HCT116 (cell line): ENCODE measurements at regions not wholly inside any gene's neighbourhood (a gene's known extent, or its start where the extent isn't known, plus 50 kb on each side); places are given as distances from the start of the nearest gene placed in this dataset.
A peak's percentile ranks its signal among the peaks of the same experiment; 100 is the strongest.
"Not testable (repeated sequence)": the region's sequence is repeated elsewhere in the genome, so short reads cannot be mapped to it uniquely, and the experiment has no call there.

Experiments used
- ATAC-seq: fragments of 200-7000 bp; cut with Tn5 transposase; 2 replicates; pipeline ENCODE4 v1.9.1; 2020; ENCODE audit warnings: mild to moderate bottlenecking, moderate library complexity
- BruUV-seq: library from RNA; stranded (reverse); fragments of 400-500 nt; replicated peaks from 2 replicates; lab custom pipeline; 2021; lab: Mats Ljungman, UMichigan
- CTCF ChIA-PET: fragments of 300-600 bp; sonication (Branson Sonifier 250); formaldehyde crosslinking; loops from one replicate; lab custom pipeline; 2021; ENCODE audit warnings: antibody characterized with exemption; lab: Charles Lee
- POLR2A ChIA-PET: fragments of 300-600, 350-600 bp; sonication (Branson Sonifier 250); formaldehyde crosslinking; loops from one replicate; lab custom pipeline; 2021; ENCODE audit warnings: antibody characterized with exemption; lab: Charles Lee
- RAD21 ChIA-PET, 2 experiments: fragments of 300-600 bp; sonication (Branson Sonifier 250); formaldehyde crosslinking; loops; one replicate each; lab custom pipeline; 2023; ENCODE audit warnings: low total read pairs in 2 of 2; ENCODE audit not compliant: uncharacterized antibody in 2 of 2, unreplicated experiment in 2 of 2, low non-redundant PET in 1 of 2; lab: Charles Lee
- DNase-seq: peaks from one replicate; pipeline ENCODE4 v3.0.0-alpha.2; 2010; ENCODE audit warnings: low read depth, low spot score
- H2AFZ ChIP-seq: fragments of 200-600 bp; shearing (Covaris generic), sonication (generic); 2 replicates; pipeline ENCODE4 v1.6.1; 2017; ENCODE audit warnings: low read depth, mixed run types, mixed read lengths, antibody characterized with exemption, low read length; ENCODE audit not compliant: poor library complexity, severe bottlenecking
- H3K27ac ChIP-seq: 2 replicates; pipeline ENCODE4 v1.5.1; 2012; ENCODE audit warnings: low read depth, low read length
- H3K27me3 ChIP-seq: fragments of 200-600 bp; sonication (generic); 2 replicates; pipeline ENCODE4 v1.6.1; 2016; ENCODE audit warnings: mixed run types, low read length, mixed read lengths; ENCODE audit not compliant: insufficient read depth
- H3K36me3 ChIP-seq, 2 experiments: fragments of 200-500 bp in 1 of 2; fragments of 200-600 bp in 1 of 2; sonication (Bioruptor generic) in 1 of 2; sonication (generic) in 1 of 2; 2 replicates each; pipeline versions ENCODE4 v1.5.1 to v1.6.1; 2014 to 2016; ENCODE audit warnings: low read length in 2 of 2, inconsistent platforms in 1 of 2, mixed read lengths in 1 of 2, mixed run types in 1 of 2; ENCODE audit not compliant: insufficient read depth in 2 of 2, control insufficient read depth in 1 of 2
- H3K4me1 ChIP-seq, 2 experiments: fragments of 200-600 bp in 1 of 2; sonication (generic) in 1 of 2; 2 replicates each; pipeline versions ENCODE4 v1.5.1 to v1.6.1; 2012 to 2017; ENCODE audit warnings: low read length in 2 of 2, inconsistent platforms in 1 of 2, mild to moderate bottlenecking in 1 of 2, mixed read lengths in 1 of 2, mixed run types in 1 of 2, moderate library complexity in 1 of 2; ENCODE audit not compliant: insufficient read depth in 2 of 2, control insufficient read depth in 1 of 2
- H3K4me2 ChIP-seq: fragments of 200-600 bp; sonication (generic); 2 replicates; pipeline ENCODE4 v1.6.1; 2017; ENCODE audit warnings: mixed run types, low read length, mixed read lengths
- H3K4me3 ChIP-seq, 2 experiments: fragments of 200-600 bp in 1 of 2; sonication (generic) in 1 of 2; replicated peaks in 1 of 2; 2 replicates each; pipeline ENCODE4 v1.5.1; 2011 to 2016; ENCODE audit warnings: low read length in 2 of 2, control low read depth in 1 of 2, low read depth in 1 of 2, mild to moderate bottlenecking in 1 of 2, mixed read lengths in 1 of 2, mixed run types in 1 of 2
- H3K79me2 ChIP-seq: fragments of 200-600 bp; sonication (generic); 2 replicates; pipeline ENCODE4 v1.6.1; 2017; ENCODE audit warnings: mild to moderate bottlenecking, mixed run types, low read length, moderate library complexity, mixed read lengths; ENCODE audit not compliant: insufficient read depth
- H3K9ac ChIP-seq: fragments of 200-600 bp; sonication (generic); 2 replicates; pipeline ENCODE4 v1.6.1; 2016; ENCODE audit warnings: low read length, mixed read lengths
- H3K9me2 ChIP-seq: fragments of 200-600 bp; sonication (generic), shearing (Covaris generic); 2 replicates; pipeline ENCODE4 v1.6.1; 2017; ENCODE audit warnings: mixed run types, mild to moderate bottlenecking, moderate library complexity; ENCODE audit not compliant: insufficient read depth
- H3K9me3 ChIP-seq, 2 experiments: fragments of 200-500 bp in 1 of 2; fragments of 200-600 bp in 1 of 2; sonication (Bioruptor generic) in 1 of 2; sonication (generic) in 1 of 2; 2 replicates each; pipeline ENCODE4 v1.6.1; 2014 to 2017; ENCODE audit warnings: low read length in 2 of 2, mixed read lengths in 2 of 2, inconsistent platforms in 1 of 2, low read depth in 1 of 2, mild to moderate bottlenecking in 1 of 2, mixed run types in 1 of 2, moderate library complexity in 1 of 2; ENCODE audit not compliant: control insufficient read depth in 1 of 2, insufficient read depth in 1 of 2
- H4K20me1 ChIP-seq: fragments of 200-600 bp; sonication (generic), shearing (Covaris generic); 2 replicates; pipeline ENCODE4 v1.6.1; 2017; ENCODE audit warnings: mixed run types, mild to moderate bottlenecking, moderate library complexity; ENCODE audit not compliant: insufficient read depth
- CBX3 ChIP-seq: IDR thresholded peaks from 2 replicates; pipeline ENCODE4 v1.6.1; 2012; ENCODE audit warnings: low read depth
- EGR1 ChIP-seq: IDR thresholded peaks from 2 replicates; pipeline ENCODE4 v1.6.1; 2012; ENCODE audit warnings: low read depth
- FOSL1 ChIP-seq: IDR thresholded peaks from 2 replicates; pipeline ENCODE4 v1.6.1; 2012; ENCODE audit warnings: low read depth
- POLR2AphosphoS5 ChIP-seq: IDR thresholded peaks from 2 replicates; pipeline ENCODE4 v1.6.1; 2011; ENCODE audit warnings: mild to moderate bottlenecking, low read depth, low read length, moderate library complexity
- ZNF274 ChIP-seq: fragments of 200-500 bp; sonication (Bioruptor generic); IDR thresholded peaks from 2 replicates; pipeline ENCODE4 v1.6.1; 2014; ENCODE audit warnings: mild to moderate bottlenecking, low read depth, low read length, inconsistent platforms
- intact Hi-C: fragments of 100-400 bp; cut with micrococcal nuclease; formaldehyde crosslinking; loops from 2 replicates; pipeline ENCODE4 v1.10.0; 2022

DNA sequence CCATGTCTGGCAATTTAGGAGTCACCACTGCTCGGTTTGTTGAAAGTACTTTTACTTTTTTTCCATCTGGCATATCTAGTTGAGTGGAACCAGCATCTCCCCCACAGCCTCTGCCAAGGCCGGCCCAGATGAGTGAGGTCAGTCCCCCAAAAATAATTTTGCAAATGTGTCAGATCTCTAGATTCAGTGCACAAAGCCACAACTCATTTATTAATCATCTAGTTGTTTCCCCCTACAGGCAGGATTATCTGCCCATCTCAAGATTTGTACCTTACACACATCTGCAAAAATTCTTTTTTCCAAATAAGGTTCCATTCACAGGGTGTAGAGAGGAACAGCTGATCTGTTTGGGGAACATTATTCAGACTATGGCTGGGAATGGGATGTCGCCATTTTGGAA, 174.0 kb upstream of the MXRA5 start:
- CTCF ChIA-PET, result no interaction called here
- no peaks in the 10 kb centered on the region for H3K9me2 ChIP-seq
- no peaks in the 10 kb centered on the region for H4K20me1 ChIP-seq
- TF ChIP-seq ZNF274, result no peak
- TF ChIP-seq CBX3, result no peak
- TF ChIP-seq POLR2AphosphoS5, result no peak
- TF ChIP-seq EGR1, result no peak
- no peak for TF ChIP-seq FOSL1
- TF ChIP-seq, all 23 proteins: peak for 0
- Histone ChIP-seq H3K4me3 (no peak overlapping the region), H3K27ac (no peak overlapping the region), H2AFZ (no peak overlapping the region), H3K9me3 (no peaks in the 10 kb centered on the region), H3K9ac (no peak overlapping the region), H3K27me3 (no peaks in the 10 kb centered on the region), H3K36me3 (no peaks in the 10 kb centered on the region), H3K79me2 (no peaks in the 10 kb centered on the region), H3K4me1 (peaks cover 3 to 12% of the 10 kb centered on the region in 2 experiments; a peak in 2 of 4 replicates), H3K4me2 (no peak overlapping the region)
- ATAC-seq (no peak), DNase-seq (no peak)
- no TSS peak for BruUV-seq
- POLR2A ChIA-PET, result no interaction called here
- intact Hi-C loops, result no loop called here
- RAD21 ChIA-PET, result no interaction called here

DNA sequence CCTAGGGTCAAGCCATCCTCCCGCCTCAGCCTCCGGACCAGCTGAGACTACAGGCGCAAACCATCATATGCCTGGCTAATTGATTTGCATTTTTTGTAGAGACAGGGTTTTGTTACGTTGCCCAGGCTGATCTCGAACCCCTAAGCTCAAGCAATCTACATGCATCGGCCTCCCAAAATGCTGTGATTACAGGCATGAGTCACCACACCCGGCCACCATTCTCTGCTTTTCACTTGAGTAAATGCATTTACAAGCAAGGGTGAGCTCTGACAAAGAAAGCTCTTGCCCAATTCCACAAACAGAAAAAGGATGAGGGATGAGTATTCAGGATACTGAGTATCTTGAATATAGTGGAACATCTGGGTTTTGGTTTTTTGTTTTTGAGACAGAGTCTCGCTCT, 172.9 kb upstream of the MXRA5 start:
- DNase-seq, CTCF ChIA-PET, intact Hi-C loops, H3K27me3 ChIP-seq, H3K9me2 ChIP-seq, H2AFZ ChIP-seq, H3K9me3 ChIP-seq, H3K79me2 ChIP-seq, BruUV-seq, H3K36me3 ChIP-seq, H3K27ac ChIP-seq, H4K20me1 ChIP-seq, POLR2A ChIA-PET: not testable (repeated sequence)
- Histone ChIP-seq H3K4me3 (peak overlapping the region; percentile 23 to 44), H3K9ac (peak overlapping the region; percentile 23; the same call in 1 of the 2 replicates), H3K4me2 (peak overlapping the region; percentile 73), H3K4me1 (peaks cover 3 to 12% of the 10 kb centered on the region in 2 experiments; a peak in 2 of 4 replicates)
- ATAC-seq, result peak; percentile 31; the same call in 1 of the 2 replicates
- RAD21 ChIA-PET, result interaction anchor here in 1 of 2 experiments (0.6 kb wide), 1 partner anchor 599 kb away, joined by 3 read pairs; no protein-coding TSS in a partner anchor
